IPS DF 4.7 (cell line): ENCODE measurements at regions not wholly inside any gene's neighbourhood (a gene's known extent, or its start where the extent isn't known, plus 50 kb on each side); places are given as distances from the start of the nearest gene placed in this dataset.
"Not testable (repeated sequence)": the region's sequence is repeated elsewhere in the genome, so short reads cannot be mapped to it uniquely, and the experiment has no call there.

Source experiments
- DNase-seq: peaks from one replicate; pipeline ENCODE4 v3.0.0-alpha.2; 2013; ENCODE audit warnings: low spot score; ENCODE audit errors: extremely low read depth

GRCh38 chr11:45410391-45411227 is 124.5 kb upstream of the SYT13 start:
- no peak for DNase-seq

- DNase-seq = no peak
Observed at GRCh38 chr11:45409587-45409986, 123.4 kb upstream of the SYT13 start.

DNA sequence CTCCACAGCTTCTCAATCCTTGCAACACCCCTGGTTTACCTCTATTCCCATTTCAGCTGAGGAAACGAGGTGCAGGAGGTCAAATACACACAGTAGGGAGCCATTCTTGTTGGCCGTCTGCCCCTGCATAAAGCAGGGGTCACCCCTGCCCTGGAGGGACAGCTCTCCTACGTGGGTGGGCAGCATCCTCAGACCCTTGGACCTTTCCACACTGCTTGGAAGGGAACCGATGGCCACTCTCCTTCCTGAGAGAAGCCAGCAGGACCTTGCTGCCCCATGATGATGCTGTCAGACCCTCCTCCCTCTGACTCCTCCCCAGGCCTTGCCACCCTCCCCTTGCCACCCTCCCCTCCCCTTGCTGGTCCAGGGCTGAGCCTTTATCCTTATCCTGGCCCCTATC is 121.1 kb upstream of the SYT13 start:
- DNase-seq = no peak

DNA sequence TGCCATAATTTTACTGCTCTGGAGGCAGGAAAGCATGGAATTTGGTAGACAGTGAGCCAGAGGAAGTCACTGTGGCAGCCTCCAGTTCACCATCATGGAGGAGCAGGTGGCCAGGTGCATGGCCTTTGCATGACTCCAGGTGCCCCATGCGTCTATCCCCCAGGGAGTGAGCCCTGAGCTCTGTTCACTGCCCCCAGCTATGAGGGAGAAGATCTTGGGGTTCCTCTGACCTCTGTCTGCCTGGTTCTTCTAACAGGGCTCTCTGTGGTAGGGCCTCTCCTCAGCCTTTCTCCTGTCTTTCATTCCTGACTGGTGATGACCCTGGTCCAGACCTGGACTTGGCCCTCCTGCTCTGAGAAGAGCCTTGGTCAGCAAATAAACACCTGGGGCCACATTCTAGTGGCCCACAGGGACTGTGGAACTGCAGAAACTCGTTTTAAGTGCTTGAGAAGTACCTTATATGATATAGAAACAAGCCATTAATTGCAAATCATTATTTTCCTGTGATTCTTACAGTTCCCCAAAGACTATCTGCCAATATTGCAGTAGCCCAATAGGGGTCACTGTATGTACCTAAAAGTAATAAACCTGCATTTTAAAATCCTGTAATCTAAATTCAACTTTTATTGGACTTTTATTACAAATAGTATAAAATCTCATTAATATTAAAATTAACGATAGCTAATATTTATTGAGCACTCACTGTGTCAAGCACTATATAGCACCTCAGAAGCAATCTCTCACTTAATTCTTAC is 120.0 kb upstream of the SYT13 start:
- no peak for DNase-seq

GRCh38 chr11:45403521-45403920 is 117.4 kb upstream of the SYT13 start:
- not testable (repeated sequence) for DNase-seq

GRCh38 chr11:45402049-45402630 is 116.0 kb upstream of the SYT13 start:
- no peak for DNase-seq

GRCh38 chr11:45400591-45400990 is 114.5 kb upstream of the SYT13 start:
- DNase-seq = no peak

DNA sequence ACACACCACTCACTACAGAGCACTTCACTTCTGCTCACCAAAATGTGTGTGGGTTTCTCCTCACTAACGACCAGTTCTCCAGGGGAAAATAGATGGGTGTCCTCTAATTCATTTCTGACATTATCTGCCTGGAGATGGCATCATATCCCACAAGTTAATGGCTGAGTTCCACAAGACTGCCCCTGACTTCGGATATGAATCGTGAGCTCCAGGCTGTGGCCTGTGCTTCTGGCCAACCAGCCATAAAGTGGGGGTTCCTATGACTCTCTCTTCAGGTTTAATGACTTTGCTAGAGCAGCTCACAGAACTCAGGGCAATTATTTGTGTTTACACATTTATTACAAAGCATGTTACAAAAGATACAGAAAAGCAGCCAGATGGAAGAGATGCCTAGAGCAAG is 113.0 kb upstream of the SYT13 start:
- no peak for DNase-seq

GRCh38 chr11:45398325-45398724 is 112.2 kb upstream of the SYT13 start:
- DNase-seq = no peak

DNA sequence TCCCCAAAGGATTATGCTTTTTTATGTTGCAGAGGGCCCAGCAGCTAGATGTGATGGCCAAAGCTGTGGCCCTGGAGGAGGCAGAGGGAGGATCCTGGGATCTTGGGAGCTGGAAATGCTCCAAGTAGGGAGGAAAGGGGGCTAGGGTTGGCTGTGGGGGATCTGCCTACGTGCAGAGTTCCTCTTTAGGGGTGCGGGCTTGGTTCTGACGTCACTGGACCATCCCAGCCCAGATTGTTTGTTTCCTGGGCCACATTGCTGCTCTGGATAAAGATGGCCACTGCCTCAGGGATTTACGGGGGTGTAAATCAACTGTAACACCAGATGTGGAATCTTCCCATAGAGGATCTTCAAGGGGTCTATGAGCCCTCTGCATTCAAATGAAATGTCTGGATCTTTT is 110.3 kb upstream of the SYT13 start:
- no peak for DNase-seq

DNA sequence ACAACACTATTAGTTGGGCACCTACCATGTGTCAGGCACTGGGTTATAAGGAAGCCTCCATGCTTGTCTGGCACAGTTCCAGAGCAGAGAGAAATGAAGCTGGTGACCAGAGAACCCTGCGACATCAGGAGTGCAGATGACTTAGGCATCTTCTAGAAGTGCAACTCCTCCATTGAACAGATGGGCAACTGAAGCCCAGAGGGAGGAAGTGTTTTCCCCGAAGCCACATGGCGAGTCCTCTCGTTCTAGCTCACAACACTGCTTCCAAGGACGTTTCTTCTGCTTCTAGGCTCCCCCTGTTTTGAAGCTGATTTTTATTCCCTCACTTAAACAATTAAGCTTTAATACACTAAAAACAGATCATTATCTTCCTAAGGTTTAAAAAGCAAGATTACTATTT is 109.8 kb upstream of the SYT13 start:
- DNase-seq = no peak

- DNase-seq = no peak
Observed at GRCh38 chr11:45395421-45395820, 109.3 kb upstream of the SYT13 start.

DNA sequence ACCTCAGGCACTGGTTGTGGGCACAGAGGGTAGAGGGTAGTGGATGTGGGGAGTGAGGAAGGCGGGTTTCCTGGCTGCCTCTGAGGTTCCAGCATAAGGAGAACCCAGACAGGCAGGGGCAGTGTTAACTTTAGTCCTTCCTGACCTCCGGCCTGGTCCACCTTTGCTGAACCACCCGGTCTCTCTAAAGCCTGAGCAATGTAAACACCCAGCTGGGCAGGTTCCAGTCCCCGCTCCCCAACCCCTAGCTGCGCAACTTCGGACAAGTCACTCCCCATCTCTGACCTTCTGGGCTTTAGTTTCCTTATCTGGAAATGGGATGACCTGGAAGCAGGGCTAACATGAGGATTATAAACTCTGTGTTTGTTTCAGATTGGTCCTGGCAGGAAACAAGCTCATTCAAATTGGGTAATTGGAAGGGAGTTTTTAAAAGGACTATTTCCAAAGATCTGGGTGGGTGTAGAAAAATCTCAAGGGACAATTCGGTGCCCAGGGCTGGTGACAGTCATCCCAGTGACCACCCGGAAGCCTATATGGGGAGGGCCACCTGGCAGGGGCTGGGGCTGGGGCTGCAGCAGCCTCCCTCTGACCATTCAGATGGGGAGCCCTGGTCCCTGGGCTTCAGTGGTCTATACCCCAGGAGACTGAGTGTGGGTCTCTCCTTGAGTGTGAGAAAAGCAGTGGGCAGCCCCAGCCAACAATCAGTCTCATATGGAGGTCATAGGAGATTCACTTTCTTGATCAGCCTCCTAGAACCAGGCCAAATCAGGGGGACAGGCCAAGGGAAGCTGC is 108.3 kb upstream of the SYT13 start:
- no peak for DNase-seq

GRCh38 chr11:45393826-45394225 is 107.7 kb upstream of the SYT13 start:
- DNase-seq = no peak

DNA sequence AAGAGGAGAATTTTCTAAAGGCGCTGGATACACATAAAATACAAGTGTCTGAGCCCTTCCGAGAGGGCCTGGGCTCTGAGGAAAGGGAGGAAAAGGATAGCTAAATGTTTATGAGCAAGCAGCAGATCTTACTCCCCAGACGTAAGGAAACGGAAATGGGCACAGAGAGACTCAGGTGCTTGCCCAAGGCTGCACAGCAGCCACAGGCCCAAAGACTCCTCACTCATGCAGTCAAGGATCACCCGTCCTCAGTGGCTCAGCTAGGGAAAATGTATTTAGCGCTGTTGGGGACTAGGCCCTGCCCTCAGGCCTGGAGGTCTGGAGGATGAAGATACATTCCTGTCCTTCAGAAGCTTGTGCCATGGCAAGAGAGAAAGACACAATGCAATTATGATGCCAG is 107.2 kb upstream of the SYT13 start:
- no peak for DNase-seq

DNA sequence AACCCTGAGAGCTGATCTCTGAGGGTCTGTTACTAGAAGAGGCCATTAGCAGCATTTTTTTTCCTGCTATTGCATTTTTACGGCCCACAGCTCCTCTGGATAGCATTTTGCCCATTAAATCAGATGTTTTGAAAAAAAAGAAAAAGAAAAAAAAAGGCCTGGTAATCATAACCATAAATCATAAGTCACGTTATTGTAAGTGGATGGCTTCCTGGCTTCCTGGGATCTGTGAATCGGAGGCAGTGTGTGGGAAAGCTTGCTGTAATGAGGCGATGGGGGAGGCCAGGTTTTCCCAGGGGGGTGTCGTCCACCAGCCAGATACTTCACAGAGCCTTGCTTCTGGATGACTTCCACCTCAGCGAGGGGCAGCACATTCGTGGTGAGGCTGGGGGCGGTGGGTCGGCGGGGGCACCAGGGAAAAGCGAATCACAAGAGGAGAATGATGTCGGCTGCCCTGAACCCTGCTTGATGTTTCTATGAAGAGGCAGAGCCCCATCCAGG is 106.5 kb upstream of the SYT13 start:
- DNase-seq = no peak

- DNase-seq = no peak
Observed at GRCh38 chr11:45392154-45392553, 106.0 kb upstream of the SYT13 start.

- no peak for DNase-seq
Observed at GRCh38 chr11:45391168-45391850, 105.2 kb upstream of the SYT13 start.

DNA sequence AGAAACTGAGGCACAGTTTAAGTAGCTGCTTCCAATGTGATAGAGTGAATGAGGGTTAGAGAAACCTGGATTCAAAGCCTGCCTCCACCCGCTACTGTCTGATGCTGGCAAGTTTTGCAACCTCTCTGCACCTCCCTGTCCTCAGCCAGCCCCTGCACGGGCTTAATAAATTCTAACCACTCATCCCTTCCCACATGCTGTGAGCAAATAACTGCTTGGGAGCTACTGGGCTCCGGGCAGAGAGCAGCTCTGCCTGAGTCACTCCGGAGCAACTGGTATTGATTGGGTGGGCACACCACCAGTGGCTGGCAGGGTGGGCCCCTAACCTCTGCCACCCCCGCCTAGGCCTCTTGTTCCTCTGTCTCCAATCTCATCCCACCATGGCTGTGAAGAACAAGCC is 104.3 kb upstream of the SYT13 start:
- DNase-seq = no peak

GRCh38 chr11:45388472-45388871 is 102.3 kb upstream of the SYT13 start:
- no peak for DNase-seq

DNA sequence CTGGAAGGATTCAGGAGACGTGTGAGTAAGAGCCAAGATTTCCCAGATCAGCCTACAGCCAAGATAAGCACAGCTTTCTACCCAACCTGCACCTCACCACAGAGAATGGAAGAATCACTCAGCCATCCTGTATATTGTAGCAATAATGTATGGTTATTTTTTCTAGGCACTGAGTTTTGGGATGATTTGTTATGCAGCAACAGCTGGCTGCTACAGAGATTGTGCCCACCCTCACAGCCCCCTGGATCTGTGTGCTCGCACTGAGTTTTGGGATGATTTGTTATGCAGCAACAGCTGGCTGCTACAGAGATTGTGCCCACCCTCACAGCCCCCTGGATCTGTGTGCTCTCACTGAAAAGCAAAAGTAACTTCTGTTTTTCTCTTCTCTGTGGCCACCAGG is 101.7 kb upstream of the SYT13 start:
- not testable (repeated sequence) for DNase-seq
